Epithelial cell of proximal tubule (primary cell): ENCODE measurements at regions not wholly inside any gene's neighbourhood (a gene's known extent, or its start where the extent isn't known, plus 50 kb on each side); places are given as distances from the start of the nearest gene placed in this dataset.
"Not testable (repeated sequence)": the region's sequence is repeated elsewhere in the genome, so short reads cannot be mapped to it uniquely, and the experiment has no call there.

Experiments used
- DNase-seq: peaks from one replicate; pipeline ENCODE4 v3.0.0-alpha.2; 2011; ENCODE audit warnings: low read depth
- H3K4me3 ChIP-seq: 2 replicates; pipeline ENCODE4 v1.5.1; 2011; ENCODE audit warnings: low read depth, mild to moderate bottlenecking, low read length
- TF ChIP-seq, protein P1 (sequence below): conservative IDR thresholded peaks from 2 replicates; pipeline ENCODE4 v1.5.1; 2012; ENCODE audit warnings: low read depth, mild to moderate bottlenecking, low read length

DNA sequence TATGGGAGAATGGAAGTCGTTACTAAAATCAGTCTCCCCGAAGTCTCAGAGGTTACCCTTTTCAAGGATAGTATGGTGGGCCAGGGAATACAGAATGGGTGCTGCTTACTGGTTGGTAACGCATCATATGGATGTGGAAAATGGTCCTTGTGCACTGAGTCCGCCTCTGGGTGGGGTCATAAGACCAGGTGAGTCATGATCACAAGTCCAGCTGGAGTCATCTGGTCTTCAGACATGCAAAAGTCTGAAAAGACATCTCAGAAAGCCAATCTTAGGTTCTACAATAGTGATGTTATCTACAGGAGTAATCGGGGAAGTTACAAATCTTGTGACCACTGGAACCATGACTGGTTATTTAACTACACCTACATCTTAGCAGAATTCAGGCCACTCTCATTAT is 71.9 kb upstream of the TCL1B start:
- DNase-seq = no peak
- no peak overlapping the region for H3K4me3 ChIP-seq
- TF ChIP-seq, protein P1, sequence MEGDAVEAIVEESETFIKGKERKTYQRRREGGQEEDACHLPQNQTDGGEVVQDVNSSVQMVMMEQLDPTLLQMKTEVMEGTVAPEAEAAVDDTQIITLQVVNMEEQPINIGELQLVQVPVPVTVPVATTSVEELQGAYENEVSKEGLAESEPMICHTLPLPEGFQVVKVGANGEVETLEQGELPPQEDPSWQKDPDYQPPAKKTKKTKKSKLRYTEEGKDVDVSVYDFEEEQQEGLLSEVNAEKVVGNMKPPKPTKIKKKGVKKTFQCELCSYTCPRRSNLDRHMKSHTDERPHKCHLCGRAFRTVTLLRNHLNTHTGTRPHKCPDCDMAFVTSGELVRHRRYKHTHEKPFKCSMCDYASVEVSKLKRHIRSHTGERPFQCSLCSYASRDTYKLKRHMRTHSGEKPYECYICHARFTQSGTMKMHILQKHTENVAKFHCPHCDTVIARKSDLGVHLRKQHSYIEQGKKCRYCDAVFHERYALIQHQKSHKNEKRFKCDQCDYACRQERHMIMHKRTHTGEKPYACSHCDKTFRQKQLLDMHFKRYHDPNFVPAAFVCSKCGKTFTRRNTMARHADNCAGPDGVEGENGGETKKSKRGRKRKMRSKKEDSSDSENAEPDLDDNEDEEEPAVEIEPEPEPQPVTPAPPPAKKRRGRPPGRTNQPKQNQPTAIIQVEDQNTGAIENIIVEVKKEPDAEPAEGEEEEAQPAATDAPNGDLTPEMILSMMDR = no peak

DNA sequence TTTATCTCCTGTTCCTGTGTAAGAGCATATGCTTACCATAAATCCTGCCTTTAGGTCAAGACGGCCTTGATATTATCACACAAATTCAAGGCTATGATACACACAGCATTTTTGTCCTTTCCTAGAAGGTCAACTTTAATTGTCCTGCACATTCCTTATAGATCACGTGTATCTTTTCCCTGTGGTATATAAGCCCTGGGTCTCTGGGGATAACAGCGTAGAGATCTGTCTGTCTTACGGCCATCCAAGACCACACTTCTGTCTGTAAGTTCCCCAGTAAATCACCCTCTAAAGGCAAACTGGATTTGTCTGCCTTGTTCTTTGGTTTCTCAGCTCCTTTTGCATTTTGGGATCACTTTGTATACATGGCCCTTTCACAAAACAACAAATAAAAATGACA is 69.5 kb upstream of the TCL1B start:
- H3K4me3 ChIP-seq = no peak overlapping the region
- no peak for DNase-seq
- TF ChIP-seq, protein P1 = no peak

DNA sequence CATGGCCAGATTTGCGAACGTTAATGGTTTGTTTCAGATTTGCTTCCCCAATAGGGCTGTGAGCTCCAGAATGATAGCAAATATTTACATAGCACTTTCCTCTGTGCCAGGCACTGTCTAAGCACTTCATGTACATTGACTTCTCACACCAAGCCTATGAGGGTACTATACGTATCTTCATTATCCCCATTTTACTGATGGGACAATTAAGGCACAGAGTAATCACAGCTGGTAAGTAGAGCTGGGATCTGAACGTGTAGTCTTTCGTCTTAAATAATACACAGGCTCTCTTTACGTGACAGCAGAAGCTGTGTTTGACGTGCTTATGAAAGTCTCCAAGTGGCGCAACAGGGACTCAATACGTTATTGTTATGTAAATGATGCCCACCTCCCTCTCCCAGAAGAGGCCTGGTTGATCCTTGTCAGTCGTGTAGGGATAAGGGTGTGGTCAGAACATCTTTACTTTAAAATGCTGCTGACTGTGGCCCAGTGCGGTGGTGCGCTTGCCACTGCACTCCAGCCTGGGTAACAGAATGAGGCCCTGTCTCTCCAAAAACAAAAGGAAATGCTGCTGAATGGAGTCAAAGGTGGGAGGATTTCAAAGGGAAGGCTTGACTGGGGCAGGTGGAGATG is 66.3 kb upstream of the TCL1B start:
- DNase-seq = no peak
- no peak overlapping the region for H3K4me3 ChIP-seq
- TF ChIP-seq, protein P1 = no peak

DNA sequence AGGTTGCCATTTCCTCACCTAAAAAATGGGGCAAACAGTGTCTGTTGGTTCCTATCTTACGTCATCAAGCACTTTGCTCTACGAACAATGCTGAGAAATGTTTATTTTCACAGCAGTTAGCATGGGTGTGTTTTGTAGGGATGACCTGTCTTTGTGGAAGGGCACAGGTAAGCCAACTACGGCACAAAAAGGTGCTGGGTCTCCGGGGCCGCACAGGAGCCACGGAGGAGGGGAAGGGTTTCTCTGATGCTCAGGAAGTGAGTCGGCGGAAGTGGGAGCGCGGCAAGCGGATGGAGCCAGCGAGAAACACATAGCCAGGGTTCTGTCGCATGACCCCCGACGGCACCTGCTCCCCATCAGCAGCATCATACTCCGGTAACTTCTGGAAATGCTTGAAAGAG is 65.6 kb upstream of the TCL1B start:
- TF ChIP-seq, protein P1 = no peak
- H3K4me3 ChIP-seq = no peak overlapping the region
- no peak for DNase-seq

DNA sequence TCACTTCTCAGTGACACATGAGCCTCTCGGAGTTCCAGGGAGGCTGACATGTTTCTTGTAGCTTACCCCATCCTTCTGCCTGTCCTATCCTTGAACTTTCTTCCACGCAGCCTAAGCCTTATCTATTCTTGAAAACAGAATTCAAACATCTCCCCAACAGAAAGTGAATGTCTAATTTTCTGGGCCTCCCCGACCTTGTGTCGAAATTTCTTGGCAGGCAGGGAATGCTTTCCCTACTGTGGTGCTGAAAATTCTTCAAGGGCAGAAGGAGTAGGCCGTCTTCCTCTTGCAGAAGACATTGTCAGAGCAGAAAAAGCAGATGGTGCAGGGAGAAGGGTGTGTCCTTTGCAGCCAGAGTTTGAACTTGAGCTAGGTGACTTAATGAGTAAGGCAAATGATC is 63.0 kb upstream of the TCL1B start:
- TF ChIP-seq, protein P1 = no peak
- no peak for DNase-seq
- H3K4me3 ChIP-seq = no peak overlapping the region

DNA sequence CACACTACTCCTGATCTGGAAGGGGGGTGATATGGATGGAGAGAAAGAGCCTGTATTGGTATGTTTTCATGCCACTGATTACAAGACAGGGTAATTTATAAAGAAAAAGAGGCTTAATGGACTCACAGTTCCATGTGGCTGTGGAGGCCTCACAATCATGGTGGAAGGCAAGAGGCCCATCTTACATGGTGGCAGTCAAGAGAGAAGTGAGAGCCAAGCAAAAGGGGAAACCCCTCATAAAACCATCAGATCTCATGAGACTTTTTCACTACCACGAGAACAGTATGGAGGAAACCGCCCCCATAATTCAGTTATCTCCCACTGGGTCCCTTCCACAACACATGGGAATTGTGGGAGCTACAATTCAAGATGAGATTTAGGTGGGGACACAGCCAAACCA is 60.5 kb upstream of the TCL1B start:
- not testable (repeated sequence) for H3K4me3 ChIP-seq, DNase-seq

DNA sequence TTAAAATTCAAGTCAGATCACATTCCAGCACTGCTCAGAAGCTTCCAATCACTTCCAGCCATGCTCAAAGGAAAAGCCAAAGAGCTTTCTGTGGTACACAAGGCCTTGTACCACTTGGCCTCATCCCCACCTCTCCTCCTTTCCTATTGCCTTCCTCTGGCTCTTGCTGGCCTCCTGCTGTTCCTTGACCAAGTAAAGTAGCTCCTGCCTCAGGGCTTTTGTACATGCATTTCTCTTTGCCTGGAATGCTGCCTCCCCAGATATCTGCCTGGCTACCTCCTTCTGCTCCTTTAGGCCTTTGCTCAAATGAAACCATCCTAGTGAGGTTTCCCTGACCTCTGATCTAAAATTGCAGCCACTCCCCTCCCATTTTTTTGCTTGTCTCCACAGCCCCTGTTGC is 51.2 kb upstream of the TCL1B start:
- TF ChIP-seq, protein P1 = no peak
- DNase-seq = no peak

More for the DNA sequence above, 51.2 kb upstream of the TCL1B start:
- no peak overlapping the region for H3K4me3 ChIP-seq
